T-helper 1 cell (primary cell): ENCODE measurements at regions not wholly inside any gene's neighbourhood (a gene's known extent, or its start where the extent isn't known, plus 50 kb on each side); places are given as distances from the start of the nearest gene placed in this dataset.
A peak's percentile ranks its signal among the peaks of the same experiment; 100 is the strongest.

Experiments used
- DNase-seq, 5 donors: peaks; one replicate each; pipeline ENCODE4 v3.0.0-alpha.2; 2012 to 2020

DNA sequence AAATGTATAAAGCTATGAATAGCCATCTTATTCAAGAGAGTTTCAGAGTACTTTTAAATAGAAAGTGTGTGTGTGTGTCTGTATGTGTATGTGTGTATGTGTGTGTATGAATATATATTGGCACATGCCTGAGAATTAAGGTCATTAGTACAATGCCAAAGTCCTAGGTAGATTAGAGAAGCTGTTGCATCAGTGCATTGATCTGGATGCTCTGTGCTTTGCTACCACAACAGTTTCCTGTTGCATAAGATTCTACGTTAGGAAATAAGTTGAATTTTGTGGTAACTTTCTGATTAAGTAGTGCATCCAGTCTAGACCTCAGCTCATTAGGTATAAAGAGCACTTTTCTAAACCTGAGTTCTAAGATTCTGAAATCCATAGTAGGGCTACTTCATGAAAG lies 1102.8 kb upstream of the KLHL29 start:
- DNase-seq = no peak

- no peak for DNase-seq
Observed at GRCh38 chr2:22282916-22283315, 1102.1 kb upstream of the KLHL29 start.

DNA sequence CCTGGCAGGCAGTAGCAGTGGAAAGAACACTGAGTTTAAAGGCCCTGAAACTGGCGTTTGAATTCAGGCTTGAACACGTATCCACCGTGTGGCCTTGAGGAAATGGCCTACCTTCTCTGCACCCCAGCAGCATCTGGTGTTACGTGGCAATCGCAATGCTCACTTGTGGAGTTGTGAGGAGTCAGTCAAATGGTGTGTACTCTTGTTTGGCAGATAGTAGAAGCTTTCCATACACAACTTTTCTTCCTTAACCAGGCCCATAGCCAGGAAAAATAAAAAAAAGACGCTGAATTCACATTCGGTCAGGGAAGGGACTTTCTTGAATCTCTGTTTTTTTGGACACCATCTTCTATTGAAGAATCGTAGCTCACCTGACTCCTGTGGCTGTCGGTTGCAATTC lies 1101.5 kb upstream of the KLHL29 start:
- no peak for DNase-seq

DNA sequence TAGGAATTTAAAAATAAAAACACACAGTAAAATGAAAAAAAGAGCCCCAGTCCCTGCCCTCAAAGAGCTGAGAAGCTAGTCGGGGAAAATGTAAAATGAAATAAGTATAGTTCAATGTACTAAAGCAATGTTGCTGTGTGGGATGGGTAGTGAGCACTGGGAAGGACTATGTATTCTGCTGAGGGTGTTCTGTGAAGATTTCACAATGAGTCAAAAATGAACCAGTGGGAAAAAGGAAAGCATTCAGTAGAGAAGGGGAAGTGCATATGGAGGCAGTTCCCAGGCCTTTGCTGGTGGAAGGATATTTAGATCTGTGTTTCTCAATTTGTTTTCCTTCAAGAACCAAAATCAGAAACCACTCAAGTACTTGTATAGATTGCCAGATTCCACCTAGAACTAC lies 1094.7 kb upstream of the KLHL29 start:
- no peak for DNase-seq

DNA sequence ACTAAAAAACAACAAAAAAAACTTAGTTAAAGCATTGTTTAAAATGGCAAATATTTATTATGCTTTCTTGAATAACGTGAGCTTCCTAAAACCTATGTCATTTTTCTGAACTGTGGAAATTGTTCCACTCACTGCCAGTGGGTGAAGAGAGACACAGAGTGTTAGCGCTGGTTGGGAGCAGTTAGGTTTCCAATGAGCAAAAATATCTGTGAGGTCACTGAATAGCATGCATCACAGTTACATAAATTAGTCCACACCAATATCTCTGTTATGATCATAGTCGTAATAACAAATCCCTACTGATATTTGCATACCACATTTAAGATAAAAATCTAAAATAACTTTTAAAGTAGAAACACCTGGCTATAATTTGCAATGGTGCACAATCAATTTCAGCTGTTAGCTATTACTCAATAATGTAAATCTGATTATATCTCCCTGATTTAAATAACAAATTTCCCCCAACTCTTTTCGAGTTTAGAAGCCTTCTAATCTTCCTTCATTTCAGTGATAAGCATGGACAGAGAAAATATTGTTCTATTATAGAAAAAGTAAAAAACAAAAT lies 1094.0 kb upstream of the KLHL29 start:
- DNase-seq = no peak

DNA sequence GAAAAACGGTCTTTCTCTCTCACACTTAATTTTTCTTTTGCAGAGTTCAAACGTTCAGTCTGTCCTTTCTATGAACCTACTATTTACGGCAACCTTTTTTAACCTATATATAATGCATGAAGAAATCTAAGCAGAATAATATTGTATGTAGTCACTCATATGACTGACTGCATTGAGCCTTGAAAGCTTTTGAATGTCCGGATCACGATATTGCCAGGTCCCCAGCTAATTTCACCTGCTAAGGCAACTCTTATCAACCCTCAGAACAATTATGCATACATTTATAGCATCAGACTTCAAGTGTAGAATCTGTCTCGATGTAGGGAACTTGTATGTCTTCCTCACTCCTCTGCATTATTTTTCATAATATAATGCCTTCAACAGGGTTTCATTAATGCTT lies 1083.8 kb upstream of the KLHL29 start:
- no peak for DNase-seq

- DNase-seq = no peak
Observed at GRCh38 chr2:22326250-22326649, 1058.7 kb upstream of the KLHL29 start.

GRCh38 chr2:22329211-22330154 lies 1055.5 kb upstream of the KLHL29 start:
- no peak for DNase-seq

GRCh38 chr2:22336414-22336813 lies 1048.6 kb upstream of the KLHL29 start:
- DNase-seq = no peak

DNA sequence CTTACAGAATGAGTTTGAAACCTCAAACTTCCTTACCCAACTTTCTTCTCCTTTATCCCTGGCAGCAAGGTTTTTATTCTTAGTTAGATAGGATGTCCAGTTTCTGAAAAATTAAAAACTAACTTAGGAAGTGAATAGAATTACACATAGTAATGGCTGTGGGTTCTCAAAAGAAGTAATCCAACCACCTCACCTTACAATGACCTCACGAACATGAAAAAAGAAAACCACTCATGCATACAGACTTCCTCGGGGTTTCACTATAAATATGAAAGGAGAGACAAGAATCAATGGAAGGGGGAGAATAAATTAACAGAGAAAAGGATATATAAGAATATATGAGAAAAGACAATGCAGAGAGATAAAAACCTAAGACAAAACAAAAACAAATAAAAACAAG lies 1044.3 kb upstream of the KLHL29 start:
- DNase-seq = no peak

DNA sequence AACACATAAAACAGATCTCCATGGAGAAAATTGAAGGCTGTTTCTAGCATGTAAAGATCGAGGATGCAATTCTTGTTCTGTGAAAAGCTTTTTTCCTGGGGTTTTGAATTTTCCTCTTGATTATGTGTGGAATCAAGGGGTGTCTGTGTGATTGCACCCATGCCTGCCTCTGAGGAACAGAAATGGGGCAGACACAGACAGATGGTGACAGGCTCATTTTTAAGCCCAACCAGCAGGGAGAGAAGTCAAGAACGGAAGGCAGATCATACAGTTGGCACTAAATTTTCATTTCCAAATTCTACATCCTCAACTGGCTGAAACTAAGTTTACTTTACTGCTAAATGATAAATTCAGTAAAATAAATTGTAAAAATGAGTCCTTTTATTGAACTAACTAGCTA lies 1037.7 kb upstream of the KLHL29 start:
- no peak for DNase-seq

- DNase-seq = no peak
Observed at GRCh38 chr2:22350621-22351020, 1034.4 kb upstream of the KLHL29 start.

GRCh38 chr2:22355816-22356433 lies 1029.1 kb upstream of the KLHL29 start:
- DNase-seq = peak in 3 of 5 donors; percentile 1 to 8 (median 2)

- no peak for DNase-seq
Observed at GRCh38 chr2:22359071-22359672, 1025.8 kb upstream of the KLHL29 start.

- no peak for DNase-seq
Observed at GRCh38 chr2:22360735-22361374, 1024.1 kb upstream of the KLHL29 start.

GRCh38 chr2:22361571-22361970 lies 1023.4 kb upstream of the KLHL29 start:
- DNase-seq = no peak

DNA sequence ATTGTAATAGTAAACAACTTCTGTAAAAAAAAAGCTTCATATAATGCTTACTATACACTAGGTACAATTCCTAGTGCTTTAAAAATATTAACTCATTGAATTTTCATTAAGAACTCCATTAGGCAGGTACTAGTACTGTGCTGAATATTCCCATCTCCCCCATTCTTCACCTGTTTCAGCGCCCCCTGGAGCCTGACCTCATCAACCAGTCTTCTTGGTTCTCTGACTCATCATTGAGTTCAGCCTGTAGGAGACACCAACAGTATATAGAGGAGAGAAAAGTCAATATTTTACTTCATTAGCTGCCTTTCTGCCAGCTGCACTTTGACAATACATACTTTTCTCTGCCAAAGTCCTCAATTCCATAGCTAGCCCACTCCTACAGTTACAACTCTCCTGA lies 1009.9 kb upstream of the KLHL29 start:
- DNase-seq = no peak

DNA sequence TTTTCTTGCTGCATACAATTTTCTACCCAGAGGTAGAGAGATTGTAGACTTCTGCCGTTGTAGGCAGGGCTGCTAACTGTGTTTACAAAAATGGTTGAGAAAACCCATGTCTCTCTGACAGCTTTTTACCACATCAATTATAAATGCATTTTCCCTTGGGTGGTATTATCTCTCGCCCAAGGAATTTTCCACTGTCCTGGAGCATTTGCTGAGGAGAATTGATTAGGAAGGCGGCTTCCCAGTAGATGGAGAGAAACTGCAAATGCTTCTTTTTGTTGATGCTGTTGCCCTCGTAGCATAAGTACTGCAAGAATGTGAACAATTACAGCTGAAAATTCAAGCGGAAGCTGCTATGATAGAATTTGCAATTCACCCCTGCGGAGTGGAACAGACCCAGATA lies 1007.7 kb upstream of the KLHL29 start:
- no peak for DNase-seq

- DNase-seq = no peak
Observed at GRCh38 chr2:22382479-22383169, 1002.4 kb upstream of the KLHL29 start.

- DNase-seq = no peak
Observed at GRCh38 chr2:22397847-22398246, 987.1 kb upstream of the KLHL29 start.

DNA sequence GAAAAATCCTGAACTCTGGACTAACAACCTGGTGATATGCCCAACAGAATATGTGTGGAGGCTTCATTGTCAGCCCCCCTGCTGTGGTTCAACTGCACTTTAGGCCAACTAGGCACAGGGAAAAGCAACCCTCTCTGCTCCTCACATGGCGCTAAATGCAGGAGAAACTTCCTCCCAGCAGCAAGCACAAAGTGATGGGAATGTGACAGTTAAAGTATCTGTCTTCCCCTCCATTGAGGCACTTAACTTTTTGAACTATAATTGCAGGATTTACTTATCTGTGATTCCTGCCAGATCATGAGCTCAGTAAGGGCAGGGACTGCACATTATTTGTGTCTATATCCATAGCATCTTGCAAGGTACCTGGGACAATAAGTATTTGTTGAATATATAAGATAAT lies 981.2 kb upstream of the KLHL29 start:
- DNase-seq = no peak

GRCh38 chr2:22406625-22407024 lies 978.4 kb upstream of the KLHL29 start:
- no peak for DNase-seq
